T-cell (primary cell): ENCODE measurements at regions not wholly inside any gene's neighbourhood (a gene's known extent, or its start where the extent isn't known, plus 50 kb on each side); places are given as distances from the start of the nearest gene placed in this dataset.

Source experiments
- ATAC-seq, 4 experiments: fragments of 200-7000 bp in 3 of 4; fragments of 150-1000 bp in 1 of 4; cut with Tn5 transposase; replicated peaks in 1 of 4; 1 replicate in 3 of 4; 2 replicates in 1 of 4; pipeline ENCODE4 v1.10.0; 2021; ENCODE audit warnings: moderate library complexity in 3 of 4, mild to moderate bottlenecking in 2 of 4, moderate number of reproducible peaks in 1 of 4
- CTCF ChIA-PET, 2 donors: fragments of 300-600 bp; sonication (Branson Sonifier 250); formaldehyde crosslinking; loops; one replicate each; lab custom pipeline; 2022; ENCODE audit warnings: antibody characterized with exemption in 2 of 2; lab: Charles Lee
- POLR2A ChIA-PET, 2 donors: fragments of 300-600 bp; sonication (Branson Sonifier 250); formaldehyde crosslinking; loops; one replicate each; lab custom pipeline; 2022; ENCODE audit warnings: antibody characterized with exemption in 2 of 2; lab: Charles Lee
- DNase-seq, 35 experiments: peaks; one replicate each; pipeline versions ENCODE4 v3.0.0 to v3.0.0-alpha.2; 2013 to 2023
- H3K27ac ChIP-seq: one replicate; pipeline ENCODE4 v1.5.1; 2013; ENCODE audit warnings: low read length
- H3K27me3 ChIP-seq, 2 experiments: replicated peaks in 1 of 2; 1 replicate in 1 of 2; 2 replicates in 1 of 2; pipeline versions ENCODE4 v1.6.1 to v1.7.0; 2013; ENCODE audit warnings: low read length in 1 of 2, mixed read lengths in 1 of 2; ENCODE audit not compliant: control insufficient read depth in 2 of 2, insufficient read depth in 2 of 2; ENCODE audit errors: extremely low read depth in 1 of 2
- H3K36me3 ChIP-seq, 2 donors: 1 replicate in 1 of 2; 2 replicates in 1 of 2; pipeline versions ENCODE4 v1.6.1 to v1.7.0; 2013; ENCODE audit warnings: low read length in 1 of 2; ENCODE audit not compliant: control insufficient read depth in 2 of 2, insufficient read depth in 1 of 2; ENCODE audit errors: extremely low read depth in 1 of 2
- H3K4me1 ChIP-seq, 2 experiments: 1 replicate in 1 of 2; 2 replicates in 1 of 2; pipeline versions ENCODE4 v1.6.1 to v1.7.0; 2013; ENCODE audit warnings: low read length in 2 of 2, mixed read lengths in 1 of 2; ENCODE audit not compliant: insufficient read depth in 2 of 2, control insufficient read depth in 1 of 2; ENCODE audit errors: extremely low read depth in 1 of 2
- H3K4me3 ChIP-seq, 2 donors: 1 replicate in 1 of 2; 2 replicates in 1 of 2; pipeline versions ENCODE4 v1.5.1 to v1.7.0; 2013; ENCODE audit warnings: mild to moderate bottlenecking in 2 of 2, low read length in 1 of 2, moderate library complexity in 1 of 2; ENCODE audit not compliant: control insufficient read depth in 1 of 2; ENCODE audit errors: extremely low read depth in 1 of 2
- H3K9me3 ChIP-seq: 2 replicates; pipeline ENCODE4 v1.7.0; 2013
- H3K27ac Mint-ChIP-seq, 2 donors: one replicate each; pipeline ENCODE4 v1.8.0; 2020 to 2021; ENCODE audit warnings: mild to moderate bottlenecking in 2 of 2, mixed read lengths in 2 of 2
- H3K27me3 Mint-ChIP-seq, 2 donors: one replicate each; pipeline ENCODE4 v1.8.0; 2021 to 2022; ENCODE audit warnings: mixed read lengths in 2 of 2
- H3K36me3 Mint-ChIP-seq: one replicate; pipeline ENCODE4 v1.8.0; 2021; ENCODE audit warnings: mixed read lengths
- H3K4me1 Mint-ChIP-seq, 3 donors: one replicate each; pipeline ENCODE4 v1.8.0; 2020 to 2022; ENCODE audit warnings: mixed read lengths in 3 of 3, mild to moderate bottlenecking in 1 of 3
- H3K4me3 Mint-ChIP-seq, 3 donors: one replicate each; pipeline ENCODE4 v1.8.0; 2020 to 2022; ENCODE audit warnings: mild to moderate bottlenecking in 3 of 3, mixed read lengths in 3 of 3, moderate library complexity in 3 of 3
- H3K9me3 Mint-ChIP-seq, 3 donors: one replicate each; pipeline ENCODE4 v1.8.0; 2020 to 2022; ENCODE audit warnings: mixed read lengths in 3 of 3
- WGBS: methylation state at CpG from one replicate; pipeline ENCODE4 v1.1.5; 2013; ENCODE audit warnings: missing lambda C conversion rate; ENCODE audit not compliant: insufficient coverage; 5-methylcytosine and 5-hydroxymethylcytosine counted together

- H3K27ac ChIP-seq, result no peak overlapping the region
- H3K36me3 Mint-ChIP-seq, result no peaks in the 10 kb centered on the region
- peaks cover 0 to 7% of the 10 kb centered on the region in 2 experiments for H3K27me3 ChIP-seq
- H3K9me3 Mint-ChIP-seq, result no peaks in the 10 kb centered on the region
- H3K36me3 ChIP-seq, result no peaks in the 10 kb centered on the region
- WGBS, result 86% methylated on average over 11 of the region's 11 CpGs
- no peaks in the 10 kb centered on the region for H3K4me1 Mint-ChIP-seq
- ATAC-seq (no peak), DNase-seq (no peak)
- H3K9me3 ChIP-seq, result no peaks in the 10 kb centered on the region
- no peaks in the 10 kb centered on the region for H3K4me1 ChIP-seq
- peaks cover 4% of the 10 kb centered on the region in 2 donors for H3K27me3 Mint-ChIP-seq
- H3K4me3 Mint-ChIP-seq, result no peak overlapping the region
- H3K4me3 ChIP-seq, result no peak overlapping the region
- CTCF ChIA-PET, result no interaction called here
- no peak overlapping the region for H3K27ac Mint-ChIP-seq
- POLR2A ChIA-PET, result no interaction called here
These were observed 66.4 kb upstream of the CFAP46 start for GRCh38 chr10:133008736-133009135.

DNA sequence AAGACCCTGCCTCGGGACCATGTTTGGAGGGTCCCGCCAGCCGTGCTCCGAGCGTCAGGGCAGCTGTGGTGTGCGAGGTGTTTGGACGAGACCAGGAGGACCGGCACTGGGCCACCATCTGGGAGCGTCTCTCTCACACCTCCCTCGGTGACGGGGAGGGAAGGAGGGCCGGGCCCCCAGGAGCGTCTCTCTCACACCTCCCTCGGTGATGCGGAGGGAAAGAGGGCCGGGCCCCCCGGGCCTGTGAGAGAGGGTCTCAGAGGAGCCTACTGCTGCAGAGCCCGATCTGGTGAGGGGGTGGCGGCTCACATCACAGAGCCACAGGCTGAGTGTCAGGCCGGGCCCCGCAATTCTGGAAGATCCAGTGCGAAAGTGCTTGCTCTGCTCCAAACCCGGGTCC, 65.8 kb upstream of the CFAP46 start:
- no peaks in the 10 kb centered on the region for H3K36me3 Mint-ChIP-seq
- DNase-seq (no peak), ATAC-seq (no peak)
- no peak overlapping the region for H3K4me3 Mint-ChIP-seq
- ChIA-PET CTCF (no interaction called here), POLR2A (no interaction called here)
- no peaks in the 10 kb centered on the region for H3K9me3 Mint-ChIP-seq
- Histone ChIP-seq H3K27me3 (peaks cover 0 to 4% of the 10 kb centered on the region in 2 experiments), H3K4me1 (no peaks in the 10 kb centered on the region), H3K27ac (no peak overlapping the region), H3K4me3 (no peak overlapping the region), H3K36me3 (no peaks in the 10 kb centered on the region), H3K9me3 (no peaks in the 10 kb centered on the region)
- no peak overlapping the region for H3K27ac Mint-ChIP-seq
- WGBS, result 91% methylated on average over 13 of the region's 23 CpGs
- H3K27me3 Mint-ChIP-seq, result peaks cover 1 to 2% of the 10 kb centered on the region in 2 donors
- no peaks in the 10 kb centered on the region for H3K4me1 Mint-ChIP-seq

- Histone ChIP-seq H3K4me3 (no peak overlapping the region), H3K27me3 (peaks cover 0 to 4% of the 10 kb centered on the region in 2 experiments), H3K36me3 (no peaks in the 10 kb centered on the region), H3K9me3 (no peaks in the 10 kb centered on the region), H3K4me1 (no peaks in the 10 kb centered on the region), H3K27ac (no peak overlapping the region)
- WGBS, result 83% methylated on average over 1 of the region's 12 CpGs
- DNase-seq, result no peak
- no peaks in the 10 kb centered on the region for H3K9me3 Mint-ChIP-seq
- no peak overlapping the region for H3K4me3 Mint-ChIP-seq
- ChIA-PET CTCF (no interaction called here), POLR2A (no interaction called here)
- no peaks in the 10 kb centered on the region for H3K36me3 Mint-ChIP-seq
- H3K4me1 Mint-ChIP-seq, result no peaks in the 10 kb centered on the region
- peaks cover 3% of the 10 kb centered on the region in 2 donors for H3K27me3 Mint-ChIP-seq
- no peak overlapping the region for H3K27ac Mint-ChIP-seq
- no peak for ATAC-seq
These were observed 65.0 kb upstream of the CFAP46 start for GRCh38 chr10:133007360-133007858.

- no peak for DNase-seq
- WGBS, result 85% methylated on average over 15 of the region's 18 CpGs
- H3K9me3 Mint-ChIP-seq, result no peaks in the 10 kb centered on the region
These were observed 64.4 kb upstream of the CFAP46 start for GRCh38 chr10:133006806-133007205.

GRCh38 chr10:133006202-133006601, 63.8 kb upstream of the CFAP46 start:
- no peak for ATAC-seq
- POLR2A ChIA-PET, result no interaction called here
- Mint-ChIP-seq H3K9me3 (no peaks in the 10 kb centered on the region), H3K36me3 (no peaks in the 10 kb centered on the region), H3K27me3 (peaks cover 7 to 8% of the 10 kb centered on the region in 2 donors), H3K4me3 (no peak overlapping the region), H3K4me1 (no peaks in the 10 kb centered on the region), H3K27ac (no peak overlapping the region)
- Histone ChIP-seq H3K27ac (no peak overlapping the region), H3K36me3 (no peaks in the 10 kb centered on the region), H3K9me3 (no peaks in the 10 kb centered on the region), H3K27me3 (peaks cover 0 to 9% of the 10 kb centered on the region in 2 experiments), H3K4me1 (no peaks in the 10 kb centered on the region), H3K4me3 (no peak overlapping the region)
- WGBS, result 81% methylated on average over 9 of the region's 10 CpGs
- DNase-seq, result no peak
- CTCF ChIA-PET, result no interaction called here

More at GRCh38 chr10:133006806-133007205, 64.4 kb upstream of the CFAP46 start:
- ATAC-seq, result no peak
- ChIA-PET POLR2A (no interaction called here), CTCF (no interaction called here)
- Mint-ChIP-seq H3K27me3 (peaks cover 4 to 6% of the 10 kb centered on the region in 2 donors), H3K4me3 (no peak overlapping the region), H3K36me3 (no peaks in the 10 kb centered on the region), H3K4me1 (no peaks in the 10 kb centered on the region), H3K27ac (no peak overlapping the region)
- H3K4me3 ChIP-seq, result no peak overlapping the region
- H3K9me3 ChIP-seq, result no peaks in the 10 kb centered on the region
- peaks cover 0 to 5% of the 10 kb centered on the region in 2 experiments for H3K27me3 ChIP-seq
- H3K27ac ChIP-seq, result no peak overlapping the region
- no peaks in the 10 kb centered on the region for H3K4me1 ChIP-seq
- no peaks in the 10 kb centered on the region for H3K36me3 ChIP-seq

GRCh38 chr10:133004478-133004877, 62.1 kb upstream of the CFAP46 start:
- DNase-seq, result no peak
- Histone ChIP-seq H3K27ac (no peak overlapping the region), H3K27me3 (peaks cover 0 to 12% of the 10 kb centered on the region in 2 experiments), H3K9me3 (no peaks in the 10 kb centered on the region), H3K36me3 (no peaks in the 10 kb centered on the region), H3K4me1 (no peaks in the 10 kb centered on the region), H3K4me3 (no peak overlapping the region)
- ATAC-seq, result no peak
- CTCF ChIA-PET, result no interaction called here
- no peaks in the 10 kb centered on the region for H3K9me3 Mint-ChIP-seq
- no peak overlapping the region for H3K27ac Mint-ChIP-seq
- no peak overlapping the region for H3K4me3 Mint-ChIP-seq
- peaks cover 11 to 12% of the 10 kb centered on the region in 2 donors for H3K27me3 Mint-ChIP-seq
- no peaks in the 10 kb centered on the region for H3K36me3 Mint-ChIP-seq
- no peaks in the 10 kb centered on the region for H3K4me1 Mint-ChIP-seq
- 80% methylated on average over 7 of the region's 10 CpGs for WGBS
- POLR2A ChIA-PET, result no interaction called here

DNA sequence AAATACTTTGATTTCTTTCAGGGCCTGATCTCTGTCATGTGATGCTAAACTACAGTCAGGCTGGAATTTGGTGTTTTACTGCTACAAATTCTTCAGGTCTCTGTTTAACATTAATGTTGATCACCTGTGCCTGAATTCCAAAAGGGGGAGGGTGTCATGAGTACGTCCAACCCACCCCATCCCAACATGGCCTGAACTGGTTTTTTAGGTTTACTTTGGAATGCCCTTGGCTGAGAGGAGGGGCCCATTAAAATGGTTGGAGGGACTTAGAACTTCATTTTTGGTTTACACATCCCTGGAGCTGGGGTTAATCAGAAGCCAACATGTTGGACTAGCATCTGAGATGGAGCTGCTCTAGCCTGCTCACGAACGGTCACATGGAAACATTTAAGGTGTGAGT, 60.8 kb upstream of the CFAP46 start:
- DNase-seq (no peak), ATAC-seq (no peak)
- H3K36me3 Mint-ChIP-seq, result no peaks in the 10 kb centered on the region
- no peaks in the 10 kb centered on the region for H3K36me3 ChIP-seq
- H3K9me3 Mint-ChIP-seq, result no peaks in the 10 kb centered on the region
- WGBS, result no CpG with 5 or more reads among the region's 3 CpGs
- H3K4me1 Mint-ChIP-seq, result no peaks in the 10 kb centered on the region
- H3K9me3 ChIP-seq, result no peaks in the 10 kb centered on the region
- POLR2A ChIA-PET, result no interaction called here
- no peaks in the 10 kb centered on the region for H3K4me1 ChIP-seq
- CTCF ChIA-PET, result no interaction called here
- H3K27ac ChIP-seq, result no peak overlapping the region
- H3K27ac Mint-ChIP-seq, result no peak overlapping the region
- H3K4me3 Mint-ChIP-seq, result no peak overlapping the region
- no peak overlapping the region for H3K4me3 ChIP-seq
- H3K27me3 Mint-ChIP-seq, result peaks cover 12 to 13% of the 10 kb centered on the region in 2 donors
- H3K27me3 ChIP-seq, result peaks cover 0 to 12% of the 10 kb centered on the region in 2 experiments
